Adrenal gland (tissue), 5 donors: ENCODE measurements at regions not wholly inside any gene's neighbourhood (a gene's known extent, or its start where the extent isn't known, plus 50 kb on each side); places are given as distances from the start of the nearest gene placed in this dataset.

Source experiments
- CTCF ChIP-seq, 6 experiments: fragments of 450-650 bp in 4 of 6; fragments of 200-600 bp in 2 of 6; sonication (generic) in 1 of 6; IDR thresholded peaks; 1 replicate in 5 of 6; 2 replicates in 1 of 6; pipeline versions ENCODE4 v1.5.1 to v1.8.0; 2016 to 2021; ENCODE audit warnings: antibody characterized with exemption in 6 of 6, mild to moderate bottlenecking in 2 of 6, moderate library complexity in 1 of 6
- POLR2A ChIP-seq, 2 donors: fragments of 450-650 bp; IDR thresholded peaks; one replicate each; pipeline ENCODE4 v1.6.1; 2017; ENCODE audit warnings: antibody characterized with exemption in 2 of 2, mild to moderate bottlenecking in 2 of 2, moderate library complexity in 1 of 2
- donor health status: DM: no; HTN: no; CAD: no.

- TF ChIP-seq CTCF (IDR thresholded peaks at IDR 0.05) (no peak), POLR2A (IDR thresholded peaks at IDR 0.05) (no peak)
Observed at GRCh38 chr3:72295276-72295961, 510.5 kb upstream of the PROK2 start.
